Erythroblast (primary cell): ENCODE measurements at regions not wholly inside any gene's neighbourhood (a gene's known extent, or its start where the extent isn't known, plus 50 kb on each side); places are given as distances from the start of the nearest gene placed in this dataset.

Source experiments
- GATA1 ChIP-seq: IDR thresholded peaks from 2 replicates; pipeline ENCODE4 v1.6.1; 2011; ENCODE audit warnings: low read depth, mild to moderate bottlenecking, control low read depth, low read length, moderate library complexity
- POLR2A ChIP-seq: IDR thresholded peaks from 2 replicates; pipeline ENCODE4 v1.6.1; 2011; ENCODE audit warnings: mild to moderate bottlenecking, low read length

DNA sequence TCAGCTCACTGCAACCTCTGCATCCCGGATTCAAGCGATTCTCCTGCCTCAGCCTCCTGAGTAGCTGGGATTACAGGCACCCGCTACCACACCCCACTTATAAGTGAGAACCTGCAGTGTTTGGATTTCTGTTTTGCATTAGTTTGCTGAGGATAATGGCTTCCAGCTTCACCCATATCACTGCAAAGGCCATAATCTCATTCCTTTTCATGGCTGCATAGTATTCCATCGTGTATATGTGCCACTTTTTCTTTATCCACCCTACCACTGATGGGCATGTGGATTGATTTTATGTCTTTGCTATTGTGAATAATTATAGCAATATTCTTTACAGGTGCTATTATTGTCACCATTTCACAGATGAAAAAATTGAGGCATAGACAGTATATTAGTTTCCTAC, 301.0 kb upstream of the MAF start:
- TF ChIP-seq POLR2A, result no peak
- no peak for TF ChIP-seq GATA1
